IMR-90 (cell line): ENCODE measurements at regions not wholly inside any gene's neighbourhood (a gene's known extent, or its start where the extent isn't known, plus 50 kb on each side); places are given as distances from the start of the nearest gene placed in this dataset.

ENCODE experiments used
- ATAC-seq: fragments of 200-7000 bp; cut with Tn5 transposase; 2 replicates; pipeline ENCODE4 v1.9.1; 2020; ENCODE audit warnings: low read depth, mild to moderate bottlenecking, moderate library complexity
- BruUV-seq: library from RNA; stranded (reverse); fragments of 400-500 nt; replicated peaks from 2 replicates; lab custom pipeline; 2021; lab: Mats Ljungman, UMichigan
- CTCF ChIA-PET: fragments of 300-600 bp; formaldehyde crosslinking; extraction: SDS; loops from one replicate; lab custom pipeline; 2021; ENCODE audit warnings: antibody characterized with exemption; lab: Yijun Ruan, JAX
- POLR2A ChIA-PET: fragments of 300-600 bp; sonication (Branson Sonifier 250); formaldehyde crosslinking; loops from one replicate; lab custom pipeline; 2022; ENCODE audit warnings: antibody characterized with exemption; ENCODE audit not compliant: unreplicated experiment; lab: Charles Lee
- DNase-seq: peaks from one replicate; pipeline ENCODE4 v3.0.0; 2013
- H2AFZ ChIP-seq: replicated peaks from 2 replicates; pipeline ENCODE3; 2013; ENCODE audit warnings: low read length, mild to moderate bottlenecking; ENCODE audit not compliant: poor library complexity
- H2AK5ac ChIP-seq: 2 replicates; pipeline ENCODE4 v1.6.1; 2013; ENCODE audit warnings: low read depth, low read length, inconsistent platforms
- H2AK9ac ChIP-seq: replicated peaks from 2 replicates; pipeline ENCODE3; 2013; ENCODE audit warnings: mild to moderate bottlenecking, low read depth, low read length, moderate library complexity; ENCODE audit not compliant: poor library complexity
- H2BK120ac ChIP-seq: 2 replicates; pipeline ENCODE4 v1.6.1; 2013; ENCODE audit warnings: low read depth, low read length, inconsistent platforms
- H2BK15ac ChIP-seq: 3 replicates; pipeline ENCODE4 v1.6.1; 2013; ENCODE audit warnings: low read depth, low read length, inconsistent platforms
- H2BK20ac ChIP-seq: 2 replicates; pipeline ENCODE4 v1.6.1; 2013; ENCODE audit warnings: low read depth, mild to moderate bottlenecking, inconsistent platforms, low read length, moderate library complexity
- H2BK5ac ChIP-seq: 2 replicates; pipeline ENCODE4 v1.6.1; 2013; ENCODE audit warnings: mild to moderate bottlenecking, low read depth, low read length, inconsistent platforms; ENCODE audit not compliant: poor library complexity, severe bottlenecking
- H3K14ac ChIP-seq: replicated peaks from 2 replicates; pipeline ENCODE4 v1.6.1; 2013; ENCODE audit warnings: low read depth, low read length, inconsistent platforms
- H3K18ac ChIP-seq: 2 replicates; pipeline ENCODE4 v1.6.1; 2013; ENCODE audit warnings: low read depth, low read length, control low read depth
- H3K23ac ChIP-seq: 2 replicates; pipeline ENCODE4 v1.6.1; 2013; ENCODE audit warnings: low read depth, low read length, inconsistent platforms
- H3K27ac ChIP-seq: 2 replicates; pipeline ENCODE4 v1.5.1; 2013; ENCODE audit warnings: mild to moderate bottlenecking, control low read depth, low read length; ENCODE audit not compliant: insufficient read depth
- H3K27me3 ChIP-seq: 2 replicates; pipeline ENCODE4 v1.6.1; 2013; ENCODE audit warnings: low read length; ENCODE audit not compliant: control insufficient read depth, insufficient read depth
- H3K36me3 ChIP-seq: 2 replicates; pipeline ENCODE4 v1.6.1; 2013; ENCODE audit warnings: low read length, mixed read lengths; ENCODE audit not compliant: control insufficient read depth, insufficient read depth
- H3K4ac ChIP-seq: 2 replicates; pipeline ENCODE4 v1.6.1; 2013; ENCODE audit warnings: low read depth, low read length, inconsistent platforms
- H3K4me1 ChIP-seq: 2 replicates; pipeline ENCODE4 v1.6.1; 2013; ENCODE audit warnings: low read length, mixed read lengths; ENCODE audit not compliant: control insufficient read depth, insufficient read depth
- H3K4me2 ChIP-seq: 2 replicates; pipeline ENCODE4 v1.6.1; 2013; ENCODE audit warnings: low read depth, mild to moderate bottlenecking, control low read depth, low read length, moderate library complexity
- H3K4me3 ChIP-seq: 2 replicates; pipeline ENCODE4 v1.5.1; 2013; ENCODE audit warnings: low read depth, mild to moderate bottlenecking, control low read depth, low read length, moderate library complexity; ENCODE audit not compliant: insufficient read depth
- H3K56ac ChIP-seq: 2 replicates; pipeline ENCODE4 v1.6.1; 2013; ENCODE audit warnings: low read length, inconsistent platforms; ENCODE audit not compliant: insufficient read depth; ENCODE audit errors: extremely low read depth
- H3K79me1 ChIP-seq, 2 experiments: 2 replicates each; pipeline ENCODE4 v1.6.1; 2013; ENCODE audit warnings: low read length in 2 of 2, inconsistent platforms in 1 of 2, low read depth in 1 of 2
- H3K9ac ChIP-seq: 2 replicates; pipeline ENCODE4 v1.6.1; 2013; ENCODE audit warnings: low read depth, low read length, control low read depth
- H3K9me1 ChIP-seq: 2 replicates; pipeline ENCODE4 v1.6.1; 2013; ENCODE audit warnings: low read length, inconsistent platforms; ENCODE audit not compliant: insufficient read depth
- H3K9me3 ChIP-seq: 2 replicates; pipeline ENCODE4 v1.6.1; 2013; ENCODE audit warnings: low read length; ENCODE audit not compliant: control insufficient read depth, insufficient read depth
- H4K20me1 ChIP-seq: 2 replicates; pipeline ENCODE4 v1.6.1; 2013; ENCODE audit warnings: low read length, inconsistent platforms; ENCODE audit not compliant: insufficient read depth
- H4K5ac ChIP-seq: 2 replicates; pipeline ENCODE4 v1.6.1; 2013; ENCODE audit warnings: mild to moderate bottlenecking, low read depth, low read length, control low read depth
- H4K8ac ChIP-seq, 2 experiments: 2 replicates each; pipeline ENCODE4 v1.6.1; 2013; ENCODE audit warnings: low read depth in 2 of 2, low read length in 2 of 2, control low read depth in 1 of 2, inconsistent platforms in 1 of 2
- H4K91ac ChIP-seq: 2 replicates; pipeline ENCODE4 v1.6.1; 2013; ENCODE audit warnings: low read depth, low read length, inconsistent platforms; ENCODE audit not compliant: insufficient read depth
- BHLHE40 ChIP-seq: fragments of 150-350 bp; IDR thresholded peaks from 2 replicates; pipeline ENCODE4 v1.6.1; 2016; ENCODE audit warnings: mild to moderate bottlenecking, low read depth, low read length
- CEBPB ChIP-seq: IDR thresholded peaks from 2 replicates; pipeline ENCODE4 v1.6.1; 2012; ENCODE audit warnings: low read depth, low read length, improper control_type of control experiment
- CHD1 ChIP-seq: IDR thresholded peaks from 2 replicates; pipeline ENCODE4 v1.6.1; 2012; ENCODE audit warnings: low read depth, low read length, improper control_type of control experiment
- CTCF ChIP-seq: conservative IDR thresholded peaks from 2 replicates; pipeline ENCODE4 v1.5.1; 2012; ENCODE audit warnings: mild to moderate bottlenecking, low read depth, low read length, improper control_type of control experiment
- ELK1 ChIP-seq: fragments of 150-350 bp; IDR thresholded peaks from 2 replicates; pipeline ENCODE4 v1.6.1; 2016; ENCODE audit warnings: low read depth, mild to moderate bottlenecking, low read length, moderate library complexity, borderline replicate concordance
- FOS ChIP-seq: fragments of 150-350 bp; IDR thresholded peaks from 2 replicates; pipeline ENCODE4 v1.6.1; 2016; ENCODE audit warnings: low read depth, low read length
- MAFK ChIP-seq: IDR thresholded peaks from 2 replicates; pipeline ENCODE4 v1.6.1; 2012; ENCODE audit warnings: low read depth, low read length, improper control_type of control experiment
- MAZ ChIP-seq: IDR thresholded peaks from 2 replicates; pipeline ENCODE4 v1.6.1; 2012; ENCODE audit warnings: low read depth, mild to moderate bottlenecking, low read length, improper control_type of control experiment, moderate library complexity, borderline replicate concordance
- MXI1 ChIP-seq: IDR thresholded peaks from 2 replicates; pipeline ENCODE4 v1.6.1; 2012; ENCODE audit warnings: low read depth, mild to moderate bottlenecking, low read length, moderate library complexity, borderline replicate concordance
- NFE2L2 ChIP-seq: fragments of 150-350 bp; IDR thresholded peaks from 2 replicates; pipeline ENCODE4 v1.6.1; 2016; ENCODE audit warnings: low read depth, mild to moderate bottlenecking, low read length
- POLR2A ChIP-seq: IDR thresholded peaks from 2 replicates; pipeline ENCODE4 v1.6.1; 2012; ENCODE audit warnings: mild to moderate bottlenecking, low read depth, low read length
- RAD21 ChIP-seq: IDR thresholded peaks from 2 replicates; pipeline ENCODE4 v1.6.1; 2012; ENCODE audit warnings: low read length, improper control_type of control experiment
- RCOR1 ChIP-seq: IDR thresholded peaks from 2 replicates; pipeline ENCODE4 v1.6.1; 2012; ENCODE audit warnings: mild to moderate bottlenecking, low read length, improper control_type of control experiment; ENCODE audit not compliant: insufficient replicate concordance
- RFX5 ChIP-seq: IDR thresholded peaks from 2 replicates; pipeline ENCODE4 v1.8.0; 2012; ENCODE audit warnings: low read depth, mild to moderate bottlenecking, low read length, moderate library complexity
- SMC3 ChIP-seq: fragments of 150-350 bp; IDR thresholded peaks from 2 replicates; pipeline ENCODE4 v1.6.1; 2016; ENCODE audit warnings: low read depth, mild to moderate bottlenecking, antibody characterized with exemption, low read length, moderate library complexity
- USF2 ChIP-seq: fragments of 150-350 bp; IDR thresholded peaks from 2 replicates; pipeline ENCODE4 v1.6.1; 2017; ENCODE audit warnings: mild to moderate bottlenecking, antibody characterized with exemption, low read length, low read depth
- WGBS, 2 experiments: methylation state at CpG; one replicate each; pipeline versions ENCODE4 v1.1.5 to v1.1.7; 2013; ENCODE audit warnings: missing lambda C conversion rate in 2 of 2; ENCODE audit not compliant: insufficient read length in 1 of 2; ENCODE audit errors: extremely low coverage in 2 of 2; 5-methylcytosine and 5-hydroxymethylcytosine counted together
- dilution Hi-C: fragments of 300-500 bp; cut with HindIII; formaldehyde crosslinking; loops from one replicate; pipeline ENCODE4 v1.14.3; 2018; ENCODE audit warnings: low sequenced_read_pairs; ENCODE audit not compliant: unreplicated experiment
- in situ Hi-C: fragments of 300-500 bp; cut with MboI; formaldehyde crosslinking; loops from 3 replicates; pipeline ENCODE4 v1.14.3; 2019; ENCODE audit warnings: low sequenced_read_pairs, inconsistent platforms, mixed read lengths
- intact Hi-C: fragments of 100-400 bp; cut with micrococcal nuclease; formaldehyde crosslinking; loops from 2 replicates; pipeline ENCODE4 v1.10.0; 2022

GRCh38 chr12:45560689-45561088, 168.8 kb upstream of the ARID2 start:
- Histone ChIP-seq H2AK5ac (no peak overlapping the region), H3K4me3 (no peak overlapping the region), H3K14ac (no peak overlapping the region), H3K36me3 (no peaks in the 10 kb centered on the region), H3K9me3 (no peaks in the 10 kb centered on the region), H3K79me1 (no peaks in the 10 kb centered on the region), H3K27ac (no peak overlapping the region), H3K9ac (no peak overlapping the region), H3K18ac (no peak overlapping the region), H2BK15ac (no peak overlapping the region), H3K56ac (no peak overlapping the region), H4K5ac (no peak overlapping the region), H3K23ac (no peak overlapping the region), H3K27me3 (peaks cover 3% of the 10 kb centered on the region; the same call in 1 of the 2 replicates), H3K9me1 (no peaks in the 10 kb centered on the region), H2BK5ac (no peak overlapping the region), H2AK9ac (no peak overlapping the region), H3K4me1 (no peaks in the 10 kb centered on the region), H2BK120ac (no peak overlapping the region), H2AFZ (no peak overlapping the region), H4K20me1 (no peaks in the 10 kb centered on the region), H4K8ac (no peak overlapping the region), H3K4me2 (no peak overlapping the region), H3K4ac (no peak overlapping the region), H4K91ac (no peak overlapping the region), H2BK20ac (no peak overlapping the region)
- WGBS, 2 experiments: no CpG with 5 or more reads among the region's 4 CpGs
- in situ Hi-C loops (no loop called here), intact Hi-C loops (no loop called here), dilution Hi-C loops (no loop called here)
- ATAC-seq (no peak), DNase-seq (no peak)
- ChIA-PET POLR2A (no interaction called here), CTCF (no interaction called here)
- TF ChIP-seq NFE2L2 (no peak), MXI1 (no peak), ELK1 (no peak), USF2 (no peak), RCOR1 (no peak), CHD1 (no peak), POLR2A (no peak), MAFK (no peak), CEBPB (no peak), SMC3 (no peak), RFX5 (no peak), CTCF (no peak), BHLHE40 (no peak), MAZ (no peak), RAD21 (no peak), FOS (no peak)
- no TSS peak for BruUV-seq
